DND-41 (cell line): ENCODE measurements at regions not wholly inside any gene's neighbourhood (a gene's known extent, or its start where the extent isn't known, plus 50 kb on each side); places are given as distances from the start of the nearest gene placed in this dataset.
"Not testable (repeated sequence)": the region's sequence is repeated elsewhere in the genome, so short reads cannot be mapped to it uniquely, and the experiment has no call there.

Experiments used
- EZH2 ChIP-seq: IDR thresholded peaks from 3 replicates; pipeline ENCODE4 v1.6.1; 2012; ENCODE audit warnings: borderline replicate concordance, low read depth, mild to moderate bottlenecking, moderate library complexity, low read length, inconsistent platforms; ENCODE audit not compliant: severe bottlenecking
- TF ChIP-seq, protein P1 (sequence below): IDR thresholded peaks from 2 replicates; pipeline ENCODE4 v1.5.1; 2012; ENCODE audit warnings: borderline replicate concordance, low read length, moderate library complexity, mild to moderate bottlenecking; ENCODE audit not compliant: poor library complexity, severe bottlenecking; ENCODE audit errors: extremely low read depth

DNA sequence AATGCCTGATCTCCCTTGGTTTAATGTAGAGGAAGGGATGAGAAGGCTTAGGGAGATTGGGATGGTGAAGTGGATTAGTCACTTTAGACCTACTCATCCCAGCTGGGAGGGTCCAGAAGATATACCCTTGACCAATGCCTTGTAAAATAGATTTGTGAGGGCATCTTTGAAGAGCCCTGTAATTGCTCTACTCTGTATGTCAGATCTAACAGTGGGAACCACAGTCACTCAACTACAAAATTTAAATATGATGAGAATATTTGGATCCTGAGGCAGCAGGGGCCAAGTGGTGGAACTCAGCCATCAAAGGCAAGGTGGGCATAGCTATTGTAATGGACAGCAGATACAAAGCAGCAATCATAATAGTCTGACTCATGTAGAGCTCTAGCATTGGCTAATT, 1272.9 kb upstream of the CITED2 start:
- TF ChIP-seq, protein P1, sequence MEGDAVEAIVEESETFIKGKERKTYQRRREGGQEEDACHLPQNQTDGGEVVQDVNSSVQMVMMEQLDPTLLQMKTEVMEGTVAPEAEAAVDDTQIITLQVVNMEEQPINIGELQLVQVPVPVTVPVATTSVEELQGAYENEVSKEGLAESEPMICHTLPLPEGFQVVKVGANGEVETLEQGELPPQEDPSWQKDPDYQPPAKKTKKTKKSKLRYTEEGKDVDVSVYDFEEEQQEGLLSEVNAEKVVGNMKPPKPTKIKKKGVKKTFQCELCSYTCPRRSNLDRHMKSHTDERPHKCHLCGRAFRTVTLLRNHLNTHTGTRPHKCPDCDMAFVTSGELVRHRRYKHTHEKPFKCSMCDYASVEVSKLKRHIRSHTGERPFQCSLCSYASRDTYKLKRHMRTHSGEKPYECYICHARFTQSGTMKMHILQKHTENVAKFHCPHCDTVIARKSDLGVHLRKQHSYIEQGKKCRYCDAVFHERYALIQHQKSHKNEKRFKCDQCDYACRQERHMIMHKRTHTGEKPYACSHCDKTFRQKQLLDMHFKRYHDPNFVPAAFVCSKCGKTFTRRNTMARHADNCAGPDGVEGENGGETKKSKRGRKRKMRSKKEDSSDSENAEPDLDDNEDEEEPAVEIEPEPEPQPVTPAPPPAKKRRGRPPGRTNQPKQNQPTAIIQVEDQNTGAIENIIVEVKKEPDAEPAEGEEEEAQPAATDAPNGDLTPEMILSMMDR = not testable (repeated sequence)
- TF ChIP-seq EZH2 = not testable (repeated sequence)
